Common myeloid progenitor, CD34-positive (primary cell): ENCODE measurements at regions not wholly inside any gene's neighbourhood (a gene's known extent, or its start where the extent isn't known, plus 50 kb on each side); places are given as distances from the start of the nearest gene placed in this dataset.

Experiments used
- CTCF ChIA-PET: fragments of 350-600 bp; sonication (Branson Sonifier 250); formaldehyde crosslinking; loops from one replicate; lab custom pipeline; 2021; ENCODE audit warnings: antibody characterized with exemption; lab: Charles Lee
- POLR2A ChIA-PET: fragments of 350-600 bp; sonication (Branson Sonifier 250); formaldehyde crosslinking; loops from one replicate; lab custom pipeline; 2021; ENCODE audit warnings: antibody characterized with exemption; lab: Charles Lee
- DNase-seq, 3 donors: peaks; one replicate each; pipeline versions ENCODE4 v3.0.0 to v3.0.0-alpha.2; 2013
- H3K27ac ChIP-seq, 2 experiments: 1 replicate in 1 of 2; 2 replicates in 1 of 2; pipeline ENCODE4 v1.7.0; 2013; ENCODE audit warnings: inconsistent platforms in 2 of 2, low read length in 2 of 2, mild to moderate bottlenecking in 2 of 2, low read depth in 1 of 2, moderate library complexity in 1 of 2; ENCODE audit not compliant: severe bottlenecking in 2 of 2, insufficient read depth in 1 of 2, poor library complexity in 1 of 2
- H3K27me3 ChIP-seq, 5 experiments: replicated peaks in 2 of 5; 1 replicate in 3 of 5; 2 replicates in 2 of 5; pipeline versions ENCODE4 v1.6.1 to v1.7.0; 2013; ENCODE audit warnings: low read length in 4 of 5, mild to moderate bottlenecking in 2 of 5, moderate library complexity in 2 of 5, inconsistent platforms in 1 of 5; ENCODE audit not compliant: insufficient read depth in 5 of 5, control insufficient read depth in 4 of 5
- H3K36me3 ChIP-seq, 4 experiments: 1 replicate in 2 of 4; 2 replicates in 2 of 4; pipeline versions ENCODE4 v1.6.1 to v1.7.0; 2013; ENCODE audit warnings: low read length in 3 of 4, control low read depth in 1 of 4, mild to moderate bottlenecking in 1 of 4; ENCODE audit not compliant: control insufficient read depth in 4 of 4, insufficient read depth in 4 of 4
- H3K4me1 ChIP-seq, 4 experiments: 1 replicate in 3 of 4; 2 replicates in 1 of 4; pipeline versions ENCODE4 v1.6.1 to v1.7.1; 2013; ENCODE audit warnings: low read length in 3 of 4, mild to moderate bottlenecking in 3 of 4, control low read depth in 1 of 4, inconsistent platforms in 1 of 4, moderate library complexity in 1 of 4; ENCODE audit not compliant: control insufficient read depth in 4 of 4, insufficient read depth in 4 of 4; ENCODE audit errors: control extremely low read depth in 1 of 4
- H3K4me3 ChIP-seq, 7 experiments: 1 replicate in 4 of 7; 2 replicates in 3 of 7; pipeline versions ENCODE4 v1.5.1 to v1.7.0; 2013; ENCODE audit warnings: mild to moderate bottlenecking in 7 of 7, low read length in 6 of 7, moderate library complexity in 6 of 7, inconsistent platforms in 2 of 7, low read depth in 2 of 7, control low read depth in 1 of 7; ENCODE audit not compliant: insufficient read depth in 4 of 7, control insufficient read depth in 1 of 7; ENCODE audit errors: extremely low read depth in 1 of 7
- H3K9me3 ChIP-seq, 5 experiments: 1 replicate in 4 of 5; 2 replicates in 1 of 5; pipeline versions ENCODE4 v1.6.1 to v1.7.1; 2013; ENCODE audit warnings: low read length in 4 of 5, mild to moderate bottlenecking in 2 of 5, inconsistent platforms in 1 of 5, low read depth in 1 of 5, moderate library complexity in 1 of 5; ENCODE audit not compliant: control insufficient read depth in 4 of 5, insufficient read depth in 2 of 5; ENCODE audit errors: control extremely low read depth in 1 of 5
- WGBS: methylation state at CpG from one replicate; pipeline ENCODE4 v1.1.5; 2013; ENCODE audit not compliant: insufficient coverage; 5-methylcytosine and 5-hydroxymethylcytosine counted together

DNA sequence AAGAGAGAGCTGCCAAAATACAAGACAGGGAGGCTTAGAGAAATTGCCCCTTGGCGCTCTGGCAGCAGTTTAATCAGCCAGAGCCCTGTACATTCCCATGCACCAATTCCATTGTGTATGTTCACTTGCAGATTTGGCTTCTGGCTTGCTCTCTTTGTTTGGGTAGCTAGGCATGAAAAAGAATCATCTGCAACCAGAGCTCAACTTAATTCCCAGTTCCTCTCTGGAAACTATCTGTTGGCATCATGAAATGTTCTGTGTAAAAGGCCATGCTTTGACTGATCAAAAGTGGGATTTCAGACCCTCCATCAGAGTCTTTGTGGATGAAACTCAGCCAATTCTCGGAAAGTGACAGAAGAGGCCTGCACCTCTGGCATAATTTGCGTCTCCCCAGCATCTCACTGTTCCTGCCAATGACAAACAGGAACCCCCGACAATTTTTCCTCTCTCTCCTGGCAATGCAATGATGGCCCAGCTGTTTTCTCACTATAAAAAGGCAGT is 53.8 kb upstream of the RAD23B start:
- ChIA-PET POLR2A (no interaction called here), CTCF (interaction anchor here (1.3 kb wide), 1 partner anchor 12 kb away, joined by 4 read pairs; no protein-coding TSS in a partner anchor)
- H3K9me3 ChIP-seq: no peaks in the 10 kb centered on the region
- no peaks in the 10 kb centered on the region for H3K4me1 ChIP-seq
- 88% methylated on average over 4 of the region's 4 CpGs for WGBS
- no peak overlapping the region for H3K27ac ChIP-seq
- H3K4me3 ChIP-seq: no peak overlapping the region
- H3K36me3 ChIP-seq: no peaks in the 10 kb centered on the region
- H3K27me3 ChIP-seq: peaks cover 3 to 15% (median 4%) of the 10 kb centered on the region in 5 experiments
- no peak for DNase-seq
